HG03097 (cell line): ENCODE measurements at regions not wholly inside any gene's neighbourhood (a gene's known extent, or its start where the extent isn't known, plus 50 kb on each side); places are given as distances from the start of the nearest gene placed in this dataset.

Source experiments
- ATAC-seq: cut with Tn5 transposase; IDR thresholded peaks from one replicate; pipeline ENCODE4 v1.9.1; 2021; ENCODE audit not compliant: unreplicated experiment, low FRiP score

DNA sequence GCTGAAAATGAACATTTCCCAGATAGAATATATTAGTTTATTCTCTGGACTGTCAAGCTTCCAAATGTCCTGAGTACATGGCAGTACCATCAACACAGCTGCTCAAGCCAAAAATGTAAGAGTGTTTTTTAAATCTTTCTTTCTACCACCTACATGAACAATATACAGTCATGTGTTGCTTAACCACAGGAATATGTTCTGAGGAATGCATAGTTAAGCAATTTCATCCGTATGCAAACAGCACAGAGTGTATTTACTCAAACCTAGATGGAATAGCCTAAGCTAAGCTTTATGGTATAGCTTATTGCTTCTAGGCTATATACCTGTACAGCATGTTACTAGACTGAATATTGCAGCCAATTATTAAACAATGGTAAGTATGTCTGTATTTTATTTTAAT is 561.9 kb upstream of the ADGRL4 start:
- no peak for ATAC-seq

DNA sequence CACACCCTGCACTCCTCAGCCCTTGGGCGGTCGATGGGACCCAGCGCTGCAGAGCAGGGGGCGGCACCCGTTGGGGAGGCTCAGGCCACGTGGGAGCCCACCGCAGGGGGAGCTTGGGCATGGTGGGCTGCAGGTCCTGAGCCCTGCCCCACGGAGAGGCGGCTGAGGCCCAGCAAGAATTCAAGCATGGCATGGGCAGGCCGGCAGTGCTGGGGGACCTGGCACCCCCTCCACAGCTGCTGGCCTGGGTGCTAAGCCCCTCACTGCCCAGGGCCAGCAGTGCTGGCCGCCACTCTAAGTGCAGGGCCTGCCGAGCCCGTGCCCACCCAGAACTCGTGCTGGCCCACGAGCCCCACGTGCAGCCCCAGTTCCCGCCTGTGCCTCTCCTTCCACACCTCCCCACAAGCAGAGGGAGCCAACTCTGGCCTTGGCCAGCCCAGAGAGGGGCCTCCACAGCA is 555.0 kb upstream of the ADGRL4 start:
- no peak for ATAC-seq

DNA sequence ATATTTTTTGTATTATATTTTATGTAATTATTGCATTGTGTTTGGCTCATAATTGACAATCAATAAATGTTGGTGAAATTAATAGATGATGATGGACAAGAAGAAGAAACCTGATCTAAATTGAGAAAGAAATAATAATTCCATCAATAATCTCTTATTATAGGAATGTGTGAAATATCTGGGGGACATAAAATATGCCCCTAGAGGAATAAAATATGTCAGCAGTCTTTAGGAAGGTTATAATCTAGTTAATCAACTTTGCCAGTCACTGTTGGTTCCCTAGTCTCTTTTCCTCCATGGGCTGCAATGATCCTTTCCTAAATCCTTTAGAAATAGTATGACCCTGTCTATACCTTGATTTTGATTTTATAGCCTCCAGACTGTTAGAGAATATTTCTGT is 549.7 kb upstream of the ADGRL4 start:
- no peak for ATAC-seq

DNA sequence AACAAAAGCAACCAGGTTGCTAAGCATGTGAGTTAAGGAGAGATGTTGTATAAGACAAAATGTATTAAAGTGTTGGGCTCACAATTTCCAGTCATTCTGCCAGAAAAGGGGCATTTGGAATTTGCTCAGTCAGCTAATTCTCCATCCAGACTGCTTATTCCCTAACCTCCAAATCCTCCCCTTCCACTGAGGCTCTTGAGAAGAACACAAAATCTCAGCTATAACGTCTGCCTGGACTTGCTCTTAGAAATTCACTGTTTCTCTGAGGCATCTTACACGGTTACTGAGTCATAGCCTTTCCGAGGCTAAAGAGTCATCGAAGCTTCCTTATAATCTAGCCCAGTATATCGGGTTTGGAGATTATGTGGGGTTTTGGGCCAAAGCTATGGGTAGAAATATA is 548.2 kb upstream of the ADGRL4 start:
- ATAC-seq: no peak

DNA sequence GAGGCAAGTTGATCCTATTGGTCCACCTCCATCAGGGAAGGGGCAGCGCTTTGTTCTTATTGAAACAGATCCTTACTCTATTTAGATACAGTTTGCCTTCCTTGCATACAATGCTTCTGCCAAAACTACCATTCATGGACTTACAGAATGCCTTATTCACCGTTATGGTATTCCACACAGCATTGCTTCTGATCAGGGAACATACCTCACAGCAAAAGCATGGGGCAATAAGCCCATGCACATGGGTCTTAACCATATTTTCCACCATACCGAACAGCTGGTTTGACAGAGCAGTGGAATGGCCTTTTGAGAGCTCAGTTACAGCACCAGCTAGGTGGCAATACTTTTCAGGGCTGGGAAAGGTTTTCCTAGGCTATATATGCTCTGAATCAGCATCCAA is 544.8 kb upstream of the ADGRL4 start:
- no peak for ATAC-seq

DNA sequence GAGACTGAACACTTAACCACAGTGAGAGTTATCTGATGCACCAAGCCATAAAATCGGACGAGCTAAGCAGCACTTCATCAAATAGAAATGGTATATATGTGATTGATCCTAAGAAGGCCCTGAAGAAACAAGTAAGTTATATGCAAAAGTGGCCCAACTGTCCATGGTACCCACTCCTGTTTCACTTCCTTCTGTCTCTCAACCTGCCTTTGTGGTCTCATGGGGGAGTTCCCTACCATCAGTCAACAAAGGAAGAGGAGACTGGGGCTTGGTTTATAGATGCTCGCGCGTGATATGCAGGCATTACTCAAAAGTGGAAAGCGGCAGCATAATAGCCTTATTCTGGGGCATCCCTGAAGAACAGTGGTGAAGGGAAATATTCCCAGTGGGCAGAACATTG is 543.9 kb upstream of the ADGRL4 start:
- ATAC-seq: no peak

DNA sequence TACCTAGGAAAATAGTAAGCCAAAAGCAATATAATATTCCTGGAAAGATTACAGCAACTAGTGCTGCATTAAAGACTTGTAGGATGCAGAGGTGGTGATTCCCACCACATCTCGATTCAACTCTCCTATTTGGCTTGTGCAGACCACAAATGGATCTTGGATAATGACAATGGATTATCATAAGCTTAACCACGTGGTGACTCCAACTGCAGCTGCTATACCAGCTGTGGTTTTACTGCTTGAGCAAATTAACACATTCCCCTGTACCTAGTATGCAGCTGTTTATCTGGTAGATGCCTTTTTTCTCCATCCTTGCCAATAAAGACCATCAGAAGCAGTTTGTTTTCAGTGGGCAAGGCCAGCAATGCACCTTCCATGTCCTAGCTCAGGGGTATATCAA is 542.7 kb upstream of the ADGRL4 start:
- ATAC-seq: no peak

DNA sequence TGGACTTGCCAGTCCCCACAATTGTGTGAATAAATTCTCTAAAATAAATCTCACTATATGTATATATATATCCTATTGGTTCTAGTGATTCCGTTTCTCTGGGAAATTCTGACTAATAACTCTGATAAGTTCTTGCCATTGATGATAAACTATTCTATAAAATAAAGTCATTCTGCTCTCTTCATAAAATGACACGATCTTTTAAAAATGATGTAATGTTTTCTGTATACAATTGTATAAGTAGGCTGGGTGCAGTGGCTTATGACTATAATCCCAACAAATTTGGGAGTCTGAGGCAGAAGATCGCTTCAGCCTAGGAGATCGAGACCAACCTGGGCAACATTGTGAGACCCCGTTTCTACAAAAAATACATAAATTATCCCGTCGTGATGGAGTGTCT is 541.0 kb upstream of the ADGRL4 start:
- ATAC-seq: no peak

DNA sequence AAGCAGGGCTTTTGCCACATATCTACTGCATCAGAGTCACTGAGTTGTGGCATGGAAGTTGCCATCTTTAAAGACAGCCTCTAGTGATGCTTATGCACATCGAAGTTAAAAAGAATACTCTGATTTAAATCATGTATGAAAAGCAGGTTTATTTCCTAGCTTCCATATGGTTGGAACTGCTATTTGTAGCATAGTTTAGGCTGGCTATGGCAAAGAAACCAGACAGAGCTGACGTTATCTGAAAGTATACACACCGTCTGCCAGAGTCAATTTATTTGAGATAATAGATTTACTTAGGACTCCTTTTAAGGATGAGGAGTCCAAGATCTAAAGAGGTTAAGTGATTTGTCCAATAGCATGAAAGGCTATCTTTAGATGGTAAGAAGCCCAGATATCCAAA is 536.9 kb upstream of the ADGRL4 start:
- ATAC-seq: no peak

DNA sequence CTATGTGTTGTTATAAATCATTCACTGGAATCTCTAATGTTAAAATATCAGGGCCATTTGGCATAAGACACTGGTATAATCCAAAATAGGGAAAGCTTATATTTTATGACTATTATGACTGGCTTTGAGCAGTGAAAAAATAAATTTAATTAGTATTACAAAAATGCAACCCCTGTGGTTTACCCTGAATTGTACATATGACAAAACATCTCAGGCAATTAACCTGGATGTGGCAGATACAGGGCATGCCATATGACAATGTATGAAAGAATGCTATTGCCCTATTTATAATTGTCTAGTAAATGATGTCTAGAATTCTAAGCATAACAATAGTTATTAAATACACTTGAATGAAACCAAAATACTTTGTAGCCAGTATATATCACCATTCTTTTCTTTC is 532.5 kb upstream of the ADGRL4 start:
- ATAC-seq: no peak

DNA sequence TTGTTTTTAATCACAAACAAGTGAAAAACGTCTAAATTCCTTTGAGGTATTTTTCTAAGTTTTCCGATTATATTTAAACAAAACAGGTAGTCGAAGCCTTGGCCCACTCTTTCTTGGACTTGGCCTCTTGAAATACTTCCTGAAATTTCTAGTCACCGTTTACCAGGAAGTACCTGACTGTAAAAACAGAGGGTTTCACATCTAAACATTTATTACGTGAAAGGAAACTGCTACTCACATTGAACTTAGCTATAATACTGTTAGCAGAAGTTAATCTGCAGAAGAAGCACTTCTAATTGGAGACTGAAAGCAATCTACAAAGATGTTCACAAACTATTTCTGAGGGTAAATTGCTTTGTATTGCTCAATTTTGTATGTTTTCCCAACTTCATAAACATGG is 526.0 kb upstream of the ADGRL4 start:
- ATAC-seq: no peak

DNA sequence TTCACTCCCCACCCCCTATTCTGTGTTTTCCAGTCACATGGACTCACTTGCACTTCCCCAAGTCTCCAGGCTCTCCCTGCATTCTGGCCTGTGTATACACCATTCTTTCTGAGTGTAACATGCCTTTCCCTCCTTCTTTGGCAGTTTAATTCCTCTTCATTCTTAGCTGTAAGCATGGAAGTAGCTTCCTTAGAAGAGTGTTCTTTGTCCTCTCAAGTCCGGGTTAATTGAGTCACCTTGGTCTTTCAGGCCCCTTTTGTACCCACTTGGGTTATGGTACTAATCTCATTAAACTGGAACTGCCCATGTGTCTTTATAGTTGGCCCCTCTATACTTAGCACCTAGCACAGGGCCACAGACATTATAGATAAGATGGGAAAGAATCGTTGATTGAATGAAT is 525.3 kb upstream of the ADGRL4 start:
- no peak for ATAC-seq

DNA sequence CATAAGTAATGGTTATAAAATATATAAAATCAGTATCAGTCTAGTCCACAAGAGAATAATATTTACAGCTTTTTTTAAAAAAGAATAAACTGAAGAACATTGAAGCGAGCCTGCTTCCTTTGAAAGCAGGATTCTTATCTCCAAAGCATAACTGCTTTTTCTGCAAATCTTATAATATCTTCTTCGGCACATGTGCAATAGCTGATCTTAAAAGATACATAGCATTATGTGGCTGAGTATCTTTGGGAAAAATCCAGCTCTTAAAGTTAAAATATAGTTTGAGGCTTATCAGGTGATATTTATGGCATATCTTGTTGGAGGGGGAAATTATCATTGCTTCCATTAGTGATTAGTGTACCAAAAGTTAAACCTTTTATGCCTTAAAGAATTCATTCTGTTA is 523.9 kb upstream of the ADGRL4 start:
- no peak for ATAC-seq

DNA sequence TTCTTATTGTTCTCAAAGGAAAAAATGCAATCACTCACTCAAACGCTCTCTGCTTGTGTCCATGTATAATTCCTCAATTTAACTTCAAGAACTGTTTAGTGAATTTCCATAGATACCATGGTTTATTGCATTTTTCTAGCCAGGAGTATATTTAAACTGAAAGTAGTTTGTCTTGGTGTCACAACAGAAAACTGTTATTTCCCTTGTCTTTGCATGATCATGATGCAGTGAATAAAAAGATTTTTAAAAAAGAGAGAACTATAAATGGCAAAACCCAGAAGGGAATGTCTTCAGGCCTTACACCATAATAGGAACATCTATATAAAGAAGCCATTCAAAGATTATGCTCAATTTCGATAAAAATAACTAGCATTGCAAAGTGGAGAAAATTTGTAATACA is 523.5 kb upstream of the ADGRL4 start:
- ATAC-seq: no peak

DNA sequence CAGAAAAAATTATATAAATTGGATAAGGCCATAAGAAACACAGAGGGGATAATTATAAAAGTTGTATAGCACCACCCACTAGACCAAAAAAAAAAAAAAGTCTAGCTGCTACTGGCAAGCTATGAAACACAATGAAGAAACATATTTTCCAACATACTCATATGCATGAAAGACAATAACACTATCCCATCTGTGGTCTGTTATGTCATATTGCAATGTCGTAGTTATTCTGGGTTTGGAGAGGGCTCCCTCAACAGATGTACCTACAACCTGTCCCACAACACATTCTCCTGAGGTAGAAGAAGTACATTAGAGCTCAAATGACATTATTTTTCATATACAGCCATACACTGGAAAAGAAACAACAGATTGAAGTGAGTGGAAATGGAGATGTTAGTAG is 517.6 kb upstream of the ADGRL4 start:
- no peak for ATAC-seq

DNA sequence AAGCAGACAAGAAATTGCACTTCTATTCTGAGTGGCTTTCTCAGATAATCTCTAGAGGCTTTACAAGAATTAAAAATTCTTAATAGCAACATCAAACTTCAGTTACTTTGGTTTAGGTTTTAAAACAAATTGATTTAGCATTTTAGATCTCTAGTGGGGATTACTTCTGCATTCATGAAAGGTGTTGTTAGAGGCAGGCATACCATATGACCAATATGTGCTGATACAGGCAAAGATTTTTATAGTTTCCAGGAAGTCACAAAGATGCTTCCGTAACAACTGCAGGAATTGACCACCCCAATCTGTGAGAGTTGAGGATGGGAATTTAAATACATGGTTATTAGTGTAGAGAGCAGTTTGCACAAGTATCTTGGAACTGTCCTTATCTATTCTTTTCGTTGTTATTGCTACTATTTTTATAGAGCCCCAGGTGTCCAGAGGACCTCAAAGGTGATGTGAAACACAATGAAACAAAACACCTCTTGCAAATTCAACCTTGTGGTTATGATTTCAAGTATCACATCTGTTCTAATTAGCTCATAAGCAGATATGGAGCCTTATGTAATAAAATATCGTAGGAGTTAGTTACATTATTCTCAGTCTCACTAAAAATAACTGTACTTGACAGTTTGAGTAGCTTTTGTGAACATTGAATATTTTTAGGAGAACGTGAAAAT is 512.7 kb upstream of the ADGRL4 start:
- no peak for ATAC-seq

DNA sequence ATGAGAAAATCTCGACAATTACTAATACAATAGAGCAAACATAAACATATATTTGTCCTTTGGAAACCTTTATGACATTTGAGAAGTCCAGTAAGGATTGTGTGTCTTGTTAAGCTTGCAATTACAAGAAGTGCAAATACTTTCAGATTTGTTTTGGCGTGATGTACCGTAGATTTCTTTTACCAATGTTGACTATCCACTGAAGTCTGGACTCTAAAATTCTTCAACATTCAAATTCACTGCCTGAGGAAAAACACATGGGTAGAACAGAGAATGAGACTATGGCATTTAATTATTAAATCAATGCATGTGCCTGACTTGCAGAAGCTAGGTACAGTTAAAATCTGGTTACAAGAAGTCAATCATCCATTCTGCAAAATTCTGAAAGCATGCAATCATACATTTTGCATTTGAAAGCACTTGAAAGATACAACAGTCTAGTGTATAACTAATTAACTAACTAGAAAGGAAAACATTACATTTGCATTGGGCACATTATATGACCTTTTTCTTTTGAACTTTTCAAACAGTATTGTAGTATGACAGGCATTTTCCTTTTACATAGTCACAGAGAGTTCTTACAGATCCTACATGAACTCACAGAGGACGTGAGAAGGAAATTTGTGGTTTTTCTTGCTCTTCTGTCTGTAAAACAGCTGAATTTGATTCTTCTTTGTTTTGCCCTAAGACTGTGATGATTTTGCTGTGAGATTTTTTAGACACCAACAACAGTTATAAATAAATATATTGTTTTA is 511.1 kb upstream of the ADGRL4 start:
- ATAC-seq: no peak

DNA sequence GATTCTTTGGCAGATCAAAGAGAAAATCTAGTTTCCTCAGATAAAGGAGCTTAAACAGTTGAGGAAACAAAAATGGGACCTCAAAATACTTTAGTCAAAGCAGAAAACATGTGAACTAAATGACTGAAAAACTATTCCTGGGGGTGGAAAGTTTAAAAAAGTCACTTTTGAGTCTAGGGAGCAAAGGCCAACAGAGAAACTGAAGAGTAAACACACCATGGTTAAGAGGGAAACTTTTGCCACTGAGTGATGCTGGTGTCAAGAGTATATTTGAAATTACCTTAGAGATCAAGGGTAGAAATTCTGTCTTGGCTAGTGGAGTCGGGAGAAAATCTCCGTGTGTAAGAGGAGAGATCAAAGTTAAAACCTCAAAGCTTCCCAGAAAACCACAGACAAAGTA is 501.2 kb upstream of the ADGRL4 start:
- ATAC-seq: no peak

DNA sequence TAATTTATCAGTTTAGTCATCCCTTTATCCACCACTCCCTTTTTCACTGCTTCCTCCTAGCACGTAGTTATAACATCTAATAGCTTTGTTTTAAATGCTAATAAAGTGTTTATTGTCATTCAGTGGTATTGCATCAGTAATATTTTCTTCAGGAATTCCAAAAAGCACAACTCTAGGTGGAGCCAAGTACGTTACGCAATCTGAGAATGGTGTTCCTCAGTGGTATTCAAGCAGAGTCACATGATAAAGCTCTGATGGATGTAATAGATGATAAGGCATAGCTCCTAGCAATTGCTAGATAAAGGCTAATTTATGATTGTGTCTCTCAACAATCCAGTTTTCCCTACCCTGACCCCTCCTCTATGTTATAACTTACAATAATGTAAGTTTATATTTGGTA is 494.6 kb upstream of the ADGRL4 start:
- ATAC-seq: no peak

DNA sequence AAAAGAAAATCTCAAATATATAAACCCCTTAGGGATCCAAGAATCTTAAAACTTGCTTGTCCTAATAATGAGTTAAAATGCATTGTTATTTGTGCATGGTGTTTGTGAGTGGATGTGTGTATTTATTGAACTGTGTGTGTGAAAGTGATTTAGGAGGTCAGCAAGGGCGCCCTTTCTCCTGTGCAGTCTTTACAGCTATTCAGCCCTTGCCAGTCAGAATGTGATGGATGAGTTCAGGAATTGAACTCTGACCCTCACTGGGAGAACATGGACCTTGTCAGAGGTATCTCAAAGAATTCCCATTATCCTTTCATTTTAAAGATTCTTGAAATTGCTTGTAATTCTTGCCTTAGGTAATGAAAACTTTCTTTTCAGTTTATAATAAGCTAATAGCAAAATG is 493.0 kb upstream of the ADGRL4 start:
- no peak for ATAC-seq

DNA sequence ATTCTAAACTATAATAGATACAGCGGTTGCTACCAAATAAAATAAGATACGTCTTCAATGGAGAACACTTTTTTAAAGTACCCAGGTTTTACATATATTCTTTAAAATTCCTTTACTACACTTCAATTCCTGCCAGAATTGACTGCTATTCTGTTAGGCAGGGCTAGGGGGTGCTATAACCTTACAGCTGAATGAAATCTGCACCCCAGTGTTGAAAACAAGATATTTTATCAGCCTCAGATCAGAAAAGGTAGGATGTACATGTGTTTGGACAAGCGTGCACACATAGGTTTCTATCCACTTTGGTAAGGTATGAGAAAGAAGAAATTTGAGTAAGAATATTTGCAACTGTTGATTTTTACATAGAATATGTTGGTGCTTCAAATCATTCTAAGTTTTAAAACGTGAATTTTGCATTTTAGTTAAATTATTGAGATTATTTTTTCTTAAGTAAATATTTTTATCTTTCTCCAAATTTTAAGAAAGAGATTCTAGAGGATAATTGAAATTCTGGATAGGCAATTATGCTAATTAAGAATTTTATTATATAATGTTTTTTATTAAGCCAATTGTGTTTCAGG is 490.8 kb upstream of the ADGRL4 start:
- peak; percentile 80 for ATAC-seq

DNA sequence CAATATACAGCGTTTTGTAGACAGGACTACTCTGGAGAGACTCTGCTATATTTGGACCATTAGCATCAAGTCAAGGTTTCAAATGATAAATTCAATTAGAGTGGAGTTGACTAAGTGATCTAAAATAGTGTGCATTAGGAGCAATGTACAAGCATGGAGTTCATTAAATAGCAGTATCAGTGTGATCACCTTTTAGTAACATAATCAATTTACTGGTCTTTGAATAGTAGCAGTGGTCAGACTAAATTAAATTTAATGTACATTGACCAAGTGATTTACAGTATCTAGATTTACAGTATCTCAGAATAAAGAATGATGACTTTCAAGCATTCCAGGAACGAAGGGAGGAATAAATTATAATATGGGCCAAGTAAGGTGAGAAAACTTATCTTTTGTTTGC is 489.6 kb upstream of the ADGRL4 start:
- ATAC-seq: no peak
